ENCODE measurements at regions not wholly inside any gene's neighbourhood (a gene's known extent, or its start where the extent isn't known, plus 50 kb on each side); places are given as distances from the start of the nearest gene placed in this dataset.

DNA sequence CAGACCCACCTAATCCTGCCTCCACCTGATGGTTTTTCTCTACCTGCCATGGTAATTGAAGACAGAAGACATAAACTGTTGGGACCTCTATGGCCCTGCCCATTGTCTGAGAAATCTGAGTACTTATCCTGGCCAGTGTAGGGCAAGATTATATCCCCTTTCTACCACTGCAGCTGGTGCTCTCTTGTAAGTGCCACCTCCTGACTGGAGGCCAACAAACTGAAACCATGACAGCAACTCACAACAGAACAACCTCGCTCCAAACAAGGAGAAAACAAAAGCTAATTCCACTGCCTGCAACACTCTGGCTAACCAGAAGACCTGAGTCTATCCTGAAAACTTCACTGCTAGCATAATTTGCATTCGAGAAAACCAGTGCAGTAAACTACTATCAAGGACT, 82.9 kb downstream of the CLDN1 start:
- TF ChIP-seq RCOR1 (IDR thresholded peaks at IDR 0.05; ENCODE audit: borderline replicate concordance in 1 of 2, low read depth in 2 of 2, low read length in 2 of 2) (no peak), SAP30 (IDR thresholded peaks at IDR 0.05; ENCODE audit: borderline replicate concordance, insufficient read depth, low read depth, low read length, poor library complexity, severe bottlenecking) (no peak), PML (IDR thresholded peaks at IDR 0.05; ENCODE audit: low read length) (no peak), HCFC1 (IDR thresholded peaks at IDR 0.05; ENCODE audit: low read depth, low read length) (no peak), ZNF274 (IDR thresholded peaks at IDR 0.05; ENCODE audit: borderline replicate concordance, low read depth, low read length) (no peak), DMBX1 (CRISPR knock-in tag; IDR thresholded peaks at IDR 0.05; ENCODE audit: borderline replicate concordance) (no peak), POLR2A (conservative IDR thresholded peaks at IDR 0.05) (no peak), CTCF (IDR thresholded peaks at IDR 0.05 in 2 of 3, conservative IDR thresholded peaks at IDR 0.05 in 1 of 3; ENCODE audit: insufficient read depth in 2 of 3, low read depth in 1 of 3, low read length in 3 of 3) (no peak), SIN3A (IDR thresholded peaks at IDR 0.05; ENCODE audit: borderline replicate concordance in 2 of 2, control insufficient read depth in 1 of 2, low read depth in 2 of 2, low read length in 2 of 2) (no peak), RAD21 (CRISPR knock-in tag; conservative IDR thresholded peaks at IDR 0.05 in 1 of 2, IDR thresholded peaks at IDR 0.05 in 1 of 2) (no peak), ZNF324 (CRISPR knock-in tag; IDR thresholded peaks at IDR 0.05) (no peak), SIN3B (IDR thresholded peaks at IDR 0.05; ENCODE audit: low read depth) (no peak)
- TF ChIP-seq, protein P1, sequence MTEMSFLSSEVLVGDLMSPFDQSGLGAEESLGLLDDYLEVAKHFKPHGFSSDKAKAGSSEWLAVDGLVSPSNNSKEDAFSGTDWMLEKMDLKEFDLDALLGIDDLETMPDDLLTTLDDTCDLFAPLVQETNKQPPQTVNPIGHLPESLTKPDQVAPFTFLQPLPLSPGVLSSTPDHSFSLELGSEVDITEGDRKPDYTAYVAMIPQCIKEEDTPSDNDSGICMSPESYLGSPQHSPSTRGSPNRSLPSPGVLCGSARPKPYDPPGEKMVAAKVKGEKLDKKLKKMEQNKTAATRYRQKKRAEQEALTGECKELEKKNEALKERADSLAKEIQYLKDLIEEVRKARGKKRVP (CRISPR knock-in tag; IDR thresholded peaks at IDR 0.05) = no peak

All from K562 (cell line).